Testis (tissue), 2 donors: ENCODE measurements at regions not wholly inside any gene's neighbourhood (a gene's known extent, or its start where the extent isn't known, plus 50 kb on each side); places are given as distances from the start of the nearest gene placed in this dataset.

Source experiments
- DNase-seq: peaks from one replicate; pipeline ENCODE4 v3.0.0-alpha.2; 2019
- H3K27ac ChIP-seq, 2 donors: fragments of 200-600 bp; sonication (generic); one replicate each; pipeline ENCODE4 v1.5.1; 2019
- H3K27me3 ChIP-seq: fragments of 200-600 bp; sonication (generic); one replicate; pipeline ENCODE4 v1.5.1; 2019
- H3K36me3 ChIP-seq: fragments of 200-600 bp; sonication (generic); one replicate; pipeline ENCODE4 v1.5.1; 2017; ENCODE audit warnings: low read depth; ENCODE audit errors: missing control alignments
- H3K4me1 ChIP-seq: fragments of 200-600 bp; sonication (generic); one replicate; pipeline ENCODE4 v1.5.1; 2019
- H3K4me3 ChIP-seq, 2 donors: fragments of 200-600 bp; sonication (generic); one replicate each; pipeline ENCODE4 v1.5.1; 2017 to 2019
- H3K9me3 ChIP-seq: fragments of 200-600 bp; sonication (generic); one replicate; pipeline ENCODE4 v1.5.1; 2017
- CTCF ChIP-seq, 3 experiments: fragments of 450-650 bp in 2 of 3; fragments of 200-600 bp in 1 of 3; sonication (generic) in 1 of 3; IDR thresholded peaks; one replicate each; pipeline ENCODE4 v1.5.1; 2016 to 2019; ENCODE audit warnings: antibody characterized with exemption in 3 of 3, mild to moderate bottlenecking in 2 of 3, moderate library complexity in 1 of 3
- POLR2A ChIP-seq: fragments of 450-650 bp; IDR thresholded peaks from one replicate; pipeline ENCODE4 v1.6.1; 2017; ENCODE audit warnings: antibody characterized with exemption, mild to moderate bottlenecking, moderate library complexity
- WGBS, 2 donors: methylation state at CpG; one replicate each; pipeline ENCODE4 v1.1.5; 2018; 5-methylcytosine and 5-hydroxymethylcytosine counted together
- intact Hi-C: fragments of 100-400 bp; cut with DNase I; formaldehyde crosslinking; loops from one replicate; pipeline ENCODE4 v1.15.1; 2023; ENCODE audit warnings: low total_unique reads

- intact Hi-C loops, result no loop called here
- TF ChIP-seq POLR2A, result no peak
- TF ChIP-seq CTCF (IDR thresholded peaks at IDR 0.05), result no peak
- WGBS, 2 donors, result 21 to 35% methylated on average over 8 of the region's 8 CpGs
- Histone ChIP-seq H3K4me3 (no peak overlapping the region), H3K9me3 (no peaks in the 10 kb centered on the region), H3K27ac (no peak overlapping the region), H3K36me3 (no peaks in the 10 kb centered on the region), H3K27me3 (no peaks in the 10 kb centered on the region), H3K4me1 (no peaks in the 10 kb centered on the region)
- no peak for DNase-seq
These were observed 660.3 kb upstream of the PRKX start for GRCh38 chrX:4373791-4374190.

- Histone ChIP-seq H3K4me3 (no peak overlapping the region), H3K4me1 (no peaks in the 10 kb centered on the region), H3K27ac (no peak overlapping the region), H3K36me3 (no peaks in the 10 kb centered on the region), H3K9me3 (no peaks in the 10 kb centered on the region), H3K27me3 (no peaks in the 10 kb centered on the region)
- TF ChIP-seq CTCF (IDR thresholded peaks at IDR 0.05) (no peak), POLR2A (no peak)
- no peak for DNase-seq
- 84% methylated on average over 3 of the region's 3 CpGs for WGBS, 2 donors
- intact Hi-C loops, result no loop called here
These were observed 645.1 kb upstream of the PRKX start for GRCh38 chrX:4358577-4358976.

DNA sequence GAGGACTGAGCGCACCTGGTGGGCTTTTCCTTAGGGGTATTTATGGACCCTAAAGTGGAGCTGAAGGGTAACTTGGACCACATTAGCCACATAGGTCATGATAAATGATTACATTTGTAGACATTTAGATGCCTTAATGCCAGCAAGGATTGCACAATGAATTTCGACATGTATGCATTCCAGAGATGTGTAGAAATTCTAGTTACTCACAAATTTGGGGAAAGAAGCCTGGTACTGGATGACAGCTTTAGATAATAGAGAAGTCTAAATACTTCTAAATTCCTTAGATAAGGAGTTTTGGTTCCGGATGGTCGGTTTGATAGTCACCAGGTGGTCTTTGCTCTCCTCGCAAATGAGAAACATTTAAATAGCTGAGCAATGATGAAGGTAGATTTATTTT lies 609.5 kb upstream of the PRKX start:
- TF ChIP-seq POLR2A, result no peak
- TF ChIP-seq CTCF (IDR thresholded peaks at IDR 0.05), result no peak
- Histone ChIP-seq H3K36me3 (no peaks in the 10 kb centered on the region), H3K27me3 (no peaks in the 10 kb centered on the region), H3K27ac (no peak overlapping the region), H3K4me1 (no peaks in the 10 kb centered on the region), H3K4me3 (no peak overlapping the region), H3K9me3 (no peaks in the 10 kb centered on the region)
- WGBS, 2 donors, result 45 to 55% methylated on average over 4 to 5 of the region's 5 CpGs
- DNase-seq, result no peak
- intact Hi-C loops, result no loop called here

DNA sequence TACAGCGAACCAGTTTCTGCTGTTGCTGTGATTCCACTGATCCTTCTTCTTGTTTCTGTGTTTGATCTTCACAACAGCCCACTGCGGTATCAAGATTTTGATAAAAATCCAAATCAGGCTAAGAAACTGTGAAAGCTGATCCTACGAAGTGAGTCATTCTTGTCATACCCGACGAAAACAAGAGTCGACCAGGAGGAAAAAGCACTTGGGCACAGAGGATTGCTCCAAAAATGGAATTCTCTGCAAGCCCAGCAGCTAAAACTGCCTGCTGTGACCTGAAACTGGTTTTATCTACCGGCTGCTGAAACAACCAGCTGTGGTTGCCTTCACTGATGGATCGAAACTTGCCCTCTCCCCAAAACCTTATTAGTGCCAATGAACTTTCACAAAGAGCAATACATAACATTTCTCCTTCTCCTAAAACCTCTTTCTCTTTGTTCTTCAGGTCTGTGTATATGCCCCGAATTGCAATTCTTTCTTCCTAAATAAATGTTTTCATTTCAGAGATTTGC lies 607.0 kb upstream of the PRKX start:
- Histone ChIP-seq H3K36me3 (no peaks in the 10 kb centered on the region), H3K27me3 (no peaks in the 10 kb centered on the region), H3K27ac (no peak overlapping the region), H3K4me3 (no peak overlapping the region), H3K4me1 (no peaks in the 10 kb centered on the region), H3K9me3 (no peaks in the 10 kb centered on the region)
- TF ChIP-seq CTCF (IDR thresholded peaks at IDR 0.05) (no peak), POLR2A (no peak)
- 59 to 66% methylated on average over 9 of the region's 9 CpGs for WGBS, 2 donors
- intact Hi-C loops, result no loop called here
- DNase-seq, result no peak

- intact Hi-C loops, result no loop called here
- no peak for DNase-seq
- H3K27ac ChIP-seq, result no peak overlapping the region
- no peak for TF ChIP-seq CTCF (IDR thresholded peaks at IDR 0.05)
- TF ChIP-seq POLR2A, result no peak
- 76 to 80% methylated on average over 2 of the region's 2 CpGs for WGBS, 2 donors
- no peaks in the 10 kb centered on the region for H3K4me1 ChIP-seq
- H3K9me3 ChIP-seq, result no peaks in the 10 kb centered on the region
- no peak overlapping the region for H3K4me3 ChIP-seq
- no peaks in the 10 kb centered on the region for H3K36me3 ChIP-seq
- H3K27me3 ChIP-seq, result no peaks in the 10 kb centered on the region
These were observed 602.4 kb upstream of the PRKX start for GRCh38 chrX:4315891-4316290.
